Activated T-helper 1 cell treated with anti-CD3 and anti-CD28 coated beads, Interleukin-2, amount 50 U/mL, for 16 hours (primary cell): ENCODE measurements at regions not wholly inside any gene's neighbourhood (a gene's known extent, or its start where the extent isn't known, plus 50 kb on each side); places are given as distances from the start of the nearest gene placed in this dataset.

Experiments used
- DNase-seq, 2 donors: peaks; one replicate each; pipeline ENCODE4 v3.0.0-alpha.2; 2020; ENCODE audit warnings: low read depth in 1 of 2, low spot score in 1 of 2

GRCh38 chr3:130259166-130259874, 86.2 kb upstream of the COL6A5 start:
- DNase-seq, result no peak

GRCh38 chr3:130260918-130261317, 84.6 kb upstream of the COL6A5 start:
- no peak for DNase-seq

GRCh38 chr3:130263708-130264107, 81.8 kb upstream of the COL6A5 start:
- no peak for DNase-seq

GRCh38 chr3:130266817-130267216, 78.7 kb upstream of the COL6A5 start:
- DNase-seq, result no peak

GRCh38 chr3:130276203-130276803, 69.2 kb upstream of the COL6A5 start:
- DNase-seq, result no peak

GRCh38 chr3:130288670-130289069, 56.8 kb upstream of the COL6A5 start:
- DNase-seq, result no peak

GRCh38 chr3:130291148-130291547, 54.3 kb upstream of the COL6A5 start:
- DNase-seq, result no peak

- no peak for DNase-seq
Measured at GRCh38 chr3:130293247-130293646, 52.2 kb upstream of the COL6A5 start.
